Activated CD4-positive, CD25-positive, alpha-beta regulatory T cell treated with anti-CD3 and anti-CD28 coated beads, Interleukin-2, amount 50 U/mL, for 24 hours (primary cell): ENCODE measurements at regions not wholly inside any gene's neighbourhood (a gene's known extent, or its start where the extent isn't known, plus 50 kb on each side); places are given as distances from the start of the nearest gene placed in this dataset.
"Not testable (repeated sequence)": the region's sequence is repeated elsewhere in the genome, so short reads cannot be mapped to it uniquely, and the experiment has no call there.

Experiments used
- ATAC-seq, 2 donors: fragments of 150-1000 bp; cut with Tn5 transposase; one replicate each; pipeline ENCODE4 v1.10.0; 2021; ENCODE audit warnings: mild to moderate bottlenecking in 1 of 2, moderate library complexity in 1 of 2

DNA sequence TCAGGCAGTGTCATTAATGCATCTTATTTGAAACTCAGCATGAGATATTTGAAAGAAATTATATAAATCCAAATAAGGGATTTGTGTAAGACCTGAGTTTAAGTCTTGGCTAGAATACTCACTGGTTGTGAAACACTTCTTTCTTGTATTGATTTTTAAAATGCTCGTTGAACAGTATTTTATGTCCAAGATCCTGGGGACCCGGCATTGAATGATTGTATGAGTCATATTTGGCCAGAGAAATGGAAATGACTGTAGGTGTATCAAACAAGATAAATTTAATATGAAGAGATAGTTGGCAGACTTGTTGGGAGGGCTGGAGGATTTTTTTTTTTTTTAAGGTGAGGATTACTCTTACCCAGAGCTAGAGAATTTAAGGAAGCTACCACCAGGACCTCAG, 606.1 kb upstream of the CPEB2 start:
- ATAC-seq = no peak

DNA sequence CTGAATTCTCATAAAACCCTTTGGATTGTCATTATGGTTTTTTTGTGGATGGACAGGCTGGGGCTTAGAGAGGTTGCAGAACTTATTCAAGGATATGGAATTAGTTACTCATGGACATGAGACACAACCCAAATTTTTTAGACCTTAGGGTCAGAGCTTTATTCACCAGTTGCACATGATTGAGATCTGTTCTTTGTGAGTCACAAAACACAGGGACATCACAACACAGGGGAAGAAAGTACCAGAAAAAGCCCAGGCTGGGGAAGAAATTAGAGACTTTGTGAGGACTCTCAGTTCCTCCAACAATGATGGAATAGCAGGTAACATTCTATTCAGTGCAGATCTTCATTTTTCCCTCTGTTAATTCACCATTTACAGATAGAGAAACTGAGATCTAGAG, 602.4 kb upstream of the CPEB2 start:
- ATAC-seq = no peak

DNA sequence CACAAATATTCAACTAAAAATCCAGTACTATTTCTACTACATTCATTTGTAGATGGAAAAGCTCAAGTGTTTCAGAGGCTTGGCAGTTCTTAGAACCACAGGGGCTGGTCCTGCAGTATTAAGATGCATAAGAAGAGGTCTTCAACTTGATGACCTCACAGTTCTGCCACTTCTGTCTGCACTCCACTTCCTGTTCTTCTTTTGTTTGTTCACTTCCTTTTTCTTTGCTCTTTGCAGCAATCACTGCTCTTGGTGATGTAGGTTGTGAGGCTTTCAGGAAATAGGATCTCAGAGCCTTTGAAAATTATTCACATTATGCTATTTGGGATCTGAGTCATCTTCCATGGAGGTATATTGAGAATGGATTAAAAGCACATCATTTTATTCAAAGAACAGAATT, 602.0 kb upstream of the CPEB2 start:
- ATAC-seq = no peak

DNA sequence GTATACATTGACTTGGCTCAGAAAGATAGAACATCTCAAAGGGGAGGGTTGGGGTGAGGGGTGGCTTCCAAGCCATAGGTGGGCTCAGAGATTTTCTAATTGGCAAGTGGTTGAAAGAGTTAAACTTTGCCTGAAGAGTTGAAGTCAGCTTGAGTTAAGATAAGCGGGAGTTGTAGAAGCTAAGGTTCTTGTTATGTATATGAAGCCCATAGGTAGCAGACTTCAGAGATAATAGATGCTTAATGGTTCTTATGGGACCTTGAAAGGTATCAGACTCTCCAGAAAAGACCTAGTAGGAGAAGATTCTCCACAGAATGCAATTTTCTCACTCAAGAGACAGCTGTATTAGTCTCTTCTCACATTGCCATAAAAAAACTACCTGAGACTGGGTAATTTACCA, 599.1 kb upstream of the CPEB2 start:
- no peak for ATAC-seq

DNA sequence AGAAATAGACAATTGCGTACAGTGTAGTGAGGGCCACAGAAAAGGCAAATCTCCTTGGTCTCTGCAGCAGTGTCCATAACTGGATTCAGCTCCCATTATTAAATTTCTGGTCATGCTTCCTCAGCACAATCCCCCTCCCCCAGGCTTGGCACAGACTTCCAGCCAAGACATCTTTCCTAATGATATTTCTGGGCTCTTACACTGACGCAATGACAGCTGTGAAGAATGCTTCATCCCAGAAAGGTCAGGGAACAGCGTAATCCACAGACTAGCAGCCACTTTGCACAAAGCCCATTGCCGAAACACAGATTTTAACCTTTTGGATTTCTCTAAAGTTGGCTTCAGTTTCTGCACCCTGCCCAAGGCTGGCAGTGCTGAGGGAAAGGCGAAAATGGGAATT, 597.6 kb upstream of the CPEB2 start:
- no peak for ATAC-seq

DNA sequence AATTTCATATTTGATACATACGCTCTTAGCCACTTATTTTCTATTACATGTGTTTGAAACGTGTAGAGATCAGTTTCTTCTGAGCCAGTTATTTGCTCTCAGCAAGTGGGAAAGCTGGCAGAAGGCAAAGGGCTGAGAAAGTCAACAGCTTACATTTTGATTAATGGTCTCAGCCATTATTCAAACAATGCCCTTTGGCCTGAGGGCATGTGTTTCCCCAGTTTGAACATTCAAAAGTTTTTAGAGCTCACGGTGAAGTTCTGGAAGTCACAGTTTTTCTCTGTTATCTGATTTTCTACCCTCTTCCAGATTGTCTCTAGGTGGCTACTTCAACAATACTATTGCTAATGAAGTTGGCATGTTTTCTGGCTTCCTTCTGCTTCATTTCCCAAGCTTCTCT, 591.8 kb upstream of the CPEB2 start:
- no peak for ATAC-seq

DNA sequence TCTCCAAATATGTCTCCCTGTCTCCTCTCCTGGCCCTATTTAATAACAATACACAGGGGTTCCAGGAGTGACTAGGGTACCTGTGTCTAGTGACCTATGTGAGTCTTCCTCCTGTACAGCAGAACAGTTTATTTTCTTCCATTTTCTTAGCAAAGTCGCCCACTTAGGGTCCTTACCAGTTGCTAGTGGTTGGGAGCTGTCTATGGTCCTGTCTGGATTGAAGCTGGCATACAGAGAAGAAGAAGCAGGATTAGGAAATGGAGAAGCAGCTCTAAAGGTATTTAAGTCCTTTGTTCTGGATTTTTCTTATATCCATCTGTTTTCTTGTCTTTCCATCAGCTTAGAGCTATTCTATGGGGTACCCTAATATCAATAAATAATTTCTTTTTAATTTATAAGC, 587.1 kb upstream of the CPEB2 start:
- no peak for ATAC-seq

DNA sequence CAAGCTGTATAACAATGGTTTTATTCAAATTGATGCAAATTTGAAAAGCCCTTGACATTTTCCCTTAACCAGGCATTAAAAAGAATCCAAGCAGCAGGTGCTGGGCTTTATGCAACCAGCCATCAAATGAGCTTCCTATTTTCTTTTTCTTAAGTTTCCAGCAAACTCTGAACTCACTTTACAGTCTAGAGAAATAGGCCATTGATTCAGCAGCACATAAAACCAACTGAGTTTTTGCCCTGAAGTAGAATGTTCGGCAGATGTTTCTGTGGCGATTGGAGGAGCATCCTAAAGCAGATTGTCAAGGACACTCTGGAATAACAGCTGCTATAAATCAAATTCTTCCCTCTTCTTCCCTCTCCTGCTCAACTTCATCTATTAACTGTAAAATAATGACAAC, 582.8 kb upstream of the CPEB2 start:
- no peak for ATAC-seq

DNA sequence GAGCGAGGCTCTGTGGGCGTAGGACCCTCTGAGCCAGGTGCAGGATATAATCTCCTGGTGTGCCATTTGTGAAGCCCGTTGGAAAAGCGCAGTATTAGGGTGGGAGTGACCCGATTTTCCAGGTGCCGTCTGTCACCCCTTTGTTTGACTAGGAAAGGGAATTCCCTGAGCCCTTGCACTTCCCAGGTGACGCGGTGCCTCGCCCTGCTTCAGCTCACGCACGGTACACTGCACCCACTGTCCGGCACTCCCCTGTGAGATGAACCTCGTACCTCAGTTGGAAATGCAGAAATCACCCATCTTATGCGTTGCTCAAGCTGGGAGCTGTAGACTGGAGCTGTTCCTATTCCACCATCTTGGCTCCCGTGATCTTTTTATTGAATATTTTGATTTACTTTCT, 576.0 kb upstream of the CPEB2 start:
- not testable (repeated sequence) for ATAC-seq

DNA sequence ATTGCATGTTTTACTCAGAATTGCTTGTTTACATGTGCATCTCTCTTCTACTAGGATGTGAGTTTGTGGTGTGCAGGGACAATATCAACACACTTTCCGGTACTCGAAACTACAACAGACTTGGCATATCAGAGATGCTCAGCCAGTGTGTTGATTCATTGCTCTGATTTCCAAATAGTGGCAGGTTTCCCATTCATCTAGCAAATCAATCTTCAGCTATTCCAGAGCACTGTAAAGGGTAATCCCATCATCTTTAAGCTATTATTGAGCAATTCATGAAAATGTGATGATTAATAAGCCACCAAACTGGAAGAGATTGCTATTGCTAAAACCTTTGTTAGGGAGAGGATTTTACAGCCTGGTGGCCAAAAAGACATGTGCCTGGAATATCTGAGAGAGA, 574.2 kb upstream of the CPEB2 start:
- ATAC-seq = no peak

DNA sequence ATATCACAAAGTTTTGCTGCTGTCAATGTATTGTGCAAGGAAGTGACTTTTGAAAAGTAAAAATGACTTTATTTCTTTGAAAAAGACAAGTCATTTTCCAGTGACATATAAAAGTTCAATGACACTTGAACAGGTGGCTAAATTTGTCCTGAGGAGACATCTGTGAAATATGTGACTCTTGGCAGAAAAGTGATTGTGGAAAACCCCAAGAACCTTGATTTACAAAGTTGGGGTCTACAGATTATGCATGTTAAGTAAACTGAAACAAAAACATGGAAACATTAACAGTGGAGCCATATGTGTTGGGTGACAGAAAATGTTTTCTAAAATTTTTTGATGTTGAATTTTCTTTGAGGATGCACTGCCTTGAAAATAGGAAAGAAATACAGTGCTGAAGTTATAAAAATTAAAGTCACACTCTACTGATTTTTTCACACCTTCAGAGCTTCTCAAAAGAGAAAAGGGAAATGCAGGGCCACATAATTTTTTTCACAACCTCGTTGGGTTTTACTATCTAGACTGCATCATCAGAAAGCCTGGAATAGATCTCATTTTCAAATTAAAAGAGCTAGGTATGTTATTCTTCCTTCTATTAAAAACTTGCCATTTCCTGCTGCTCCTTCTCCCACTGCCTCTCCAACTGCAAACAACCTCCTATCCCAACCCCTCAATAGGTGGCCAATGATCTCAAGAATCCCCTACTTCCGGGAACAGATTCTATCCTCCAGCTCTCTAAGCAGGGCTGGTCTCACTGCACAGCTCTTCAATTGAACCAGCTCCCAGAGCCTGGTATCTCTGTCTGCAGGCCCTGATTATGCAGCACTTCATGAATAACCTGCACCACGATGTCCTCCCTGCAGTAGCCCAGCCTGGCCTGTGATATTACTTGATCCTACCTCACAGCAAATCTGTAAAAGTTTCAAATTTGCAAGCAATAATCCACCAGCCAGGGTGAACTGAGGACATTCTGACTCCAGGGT, 570.8 kb upstream of the CPEB2 start:
- no peak for ATAC-seq

DNA sequence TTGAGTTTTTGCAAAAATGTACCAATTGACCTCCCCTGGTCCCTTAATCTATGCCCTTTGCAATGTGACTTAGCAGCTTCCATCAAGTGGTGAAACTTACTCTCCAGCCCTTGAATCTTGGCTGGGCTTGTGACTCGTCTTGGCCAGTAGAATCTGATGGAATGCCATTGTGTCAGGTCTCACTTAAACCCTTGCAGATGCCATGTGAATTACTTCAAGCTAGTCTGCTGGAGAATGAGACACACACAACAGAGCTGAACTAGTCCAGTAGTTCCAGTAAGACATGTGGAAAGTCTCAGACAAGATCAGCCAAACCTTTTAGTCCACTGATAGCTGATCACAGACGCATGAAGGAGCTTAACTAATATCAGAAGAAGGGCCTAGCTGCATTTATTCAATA, 567.8 kb upstream of the CPEB2 start:
- ATAC-seq = no peak

DNA sequence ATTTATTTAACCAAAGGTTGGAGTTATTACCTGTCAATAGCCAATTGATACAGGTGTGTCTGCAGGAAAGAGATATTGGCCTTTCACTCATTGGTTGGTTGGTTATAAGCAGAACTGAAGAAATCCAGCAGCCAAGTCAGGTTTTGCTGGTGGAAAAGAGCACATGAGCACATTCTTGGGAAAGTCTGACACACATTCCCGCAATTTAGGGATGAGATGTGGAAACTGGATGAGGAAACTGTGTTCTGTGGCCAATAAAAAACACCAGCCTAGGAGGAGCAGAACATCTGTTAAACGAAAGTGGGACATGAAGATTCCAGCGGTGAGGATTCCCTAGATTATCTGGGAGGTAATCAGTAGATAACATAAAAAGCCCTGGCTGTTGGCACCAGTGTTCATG, 567.4 kb upstream of the CPEB2 start:
- ATAC-seq = no peak

DNA sequence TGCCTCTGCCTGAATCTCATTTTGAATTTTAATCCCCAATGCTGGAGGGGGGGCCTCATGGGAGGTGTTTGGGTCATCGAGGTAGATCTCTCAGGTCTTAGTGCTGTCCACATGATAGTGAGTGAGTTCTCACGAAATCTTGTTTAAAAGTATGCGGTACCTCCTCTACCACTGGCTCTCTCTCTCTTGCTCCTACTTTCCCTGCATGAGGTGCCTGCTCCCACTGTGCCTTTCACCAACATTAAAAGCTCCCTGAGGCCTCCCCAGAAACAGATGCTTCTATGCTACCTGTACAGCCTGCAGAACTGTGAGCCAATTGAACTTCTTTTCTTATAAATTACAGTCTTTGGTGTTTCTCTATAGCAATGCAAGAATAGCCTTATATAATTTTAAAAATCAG, 560.7 kb upstream of the CPEB2 start:
- no peak for ATAC-seq

DNA sequence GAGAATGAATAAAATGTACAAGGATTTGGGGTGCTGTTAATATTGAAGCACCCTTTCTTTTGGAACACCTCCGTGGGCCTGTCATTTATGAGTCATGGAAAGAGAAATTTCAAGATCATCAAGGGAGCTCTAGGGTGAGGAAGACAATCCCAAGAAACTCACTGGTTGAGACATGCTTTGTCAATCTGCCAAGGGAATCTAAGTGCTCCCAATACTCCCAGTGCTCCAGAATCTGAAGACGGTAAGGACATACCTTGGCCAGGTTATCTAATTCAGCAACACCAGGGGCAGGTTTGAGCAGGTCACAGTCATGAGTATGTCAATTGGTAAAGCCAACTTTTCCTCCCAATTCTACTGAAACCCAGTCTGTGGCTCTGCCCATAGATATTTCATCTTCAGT, 556.4 kb upstream of the CPEB2 start:
- peak in 1 of 2 donors; percentile 27 for ATAC-seq

DNA sequence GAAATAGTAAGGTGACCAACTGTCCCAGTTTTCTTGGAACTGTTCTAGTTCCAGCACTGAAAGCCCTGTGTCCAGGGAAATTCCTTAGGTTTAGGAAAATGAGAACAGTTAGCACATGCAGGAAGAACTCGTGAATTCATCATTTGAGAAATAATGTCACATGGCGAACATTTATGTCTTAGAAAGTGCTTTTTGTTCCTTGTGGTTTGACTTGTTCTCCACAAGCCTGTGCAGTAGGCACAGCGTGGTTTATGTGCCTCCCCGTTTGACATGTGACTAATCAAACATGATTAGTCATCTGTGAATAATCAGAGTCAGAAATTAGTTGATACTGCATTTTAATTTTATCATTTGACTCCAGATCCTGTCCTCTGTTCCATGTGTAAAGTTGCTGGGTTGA, 556.0 kb upstream of the CPEB2 start:
- peak; percentile 38 to 46 for ATAC-seq

DNA sequence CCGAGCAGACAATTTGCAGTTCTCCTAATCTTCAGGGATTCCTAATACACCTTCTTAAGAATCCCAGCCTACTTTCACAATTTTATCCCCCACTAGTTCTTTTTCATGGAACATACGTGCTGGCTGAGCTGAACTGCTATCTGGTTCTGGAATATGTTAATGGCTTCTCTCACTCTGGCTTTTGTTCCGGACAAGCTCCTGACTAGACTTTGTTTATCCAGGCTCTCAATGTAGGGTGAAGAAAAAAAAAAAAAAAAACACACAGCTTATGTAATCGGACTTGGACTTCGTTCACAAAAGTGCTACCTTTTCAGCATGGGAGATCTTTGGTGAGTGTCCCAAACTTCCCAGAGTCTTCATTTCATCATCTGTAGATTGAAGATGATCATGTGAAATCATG, 555.4 kb upstream of the CPEB2 start:
- no peak for ATAC-seq

DNA sequence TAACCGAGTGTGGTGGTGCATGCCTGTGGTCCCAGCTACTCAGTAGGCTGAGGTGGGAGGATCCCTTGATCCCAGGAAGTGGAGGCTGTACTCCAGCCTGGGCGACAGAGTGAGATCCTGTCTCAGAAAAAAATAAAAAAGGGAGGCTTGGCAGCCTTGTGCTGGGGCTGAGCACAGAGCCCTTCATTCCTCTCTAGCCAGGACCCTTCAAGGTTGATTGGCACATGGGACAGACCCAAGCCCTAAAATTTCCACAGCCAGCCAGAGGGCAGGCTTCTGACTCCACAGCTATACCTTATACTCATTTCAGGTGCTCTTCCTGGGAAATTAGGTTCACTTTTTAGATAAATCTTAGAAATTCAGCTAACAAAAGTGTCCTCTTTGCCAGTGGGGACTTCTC, 553.0 kb upstream of the CPEB2 start:
- ATAC-seq = no peak

DNA sequence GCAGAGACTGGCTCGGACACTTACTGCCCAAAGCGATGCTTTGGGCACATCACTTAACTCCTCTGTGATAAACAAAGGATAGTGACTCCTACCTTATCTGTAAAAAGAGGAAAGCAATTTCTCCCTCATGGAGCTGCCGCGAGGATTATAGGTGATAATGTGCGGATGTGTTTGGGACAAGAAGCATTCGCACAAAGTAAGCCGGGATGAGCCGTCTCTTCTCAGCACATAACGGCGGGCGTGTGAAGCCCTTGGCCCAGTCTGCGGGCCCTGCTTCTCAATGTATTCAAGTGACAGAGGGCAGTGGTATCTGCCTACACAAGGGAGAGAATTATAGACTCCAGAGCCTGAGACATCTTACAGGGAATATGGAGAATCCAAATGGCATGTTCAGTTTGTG, 550.3 kb upstream of the CPEB2 start:
- no peak for ATAC-seq

DNA sequence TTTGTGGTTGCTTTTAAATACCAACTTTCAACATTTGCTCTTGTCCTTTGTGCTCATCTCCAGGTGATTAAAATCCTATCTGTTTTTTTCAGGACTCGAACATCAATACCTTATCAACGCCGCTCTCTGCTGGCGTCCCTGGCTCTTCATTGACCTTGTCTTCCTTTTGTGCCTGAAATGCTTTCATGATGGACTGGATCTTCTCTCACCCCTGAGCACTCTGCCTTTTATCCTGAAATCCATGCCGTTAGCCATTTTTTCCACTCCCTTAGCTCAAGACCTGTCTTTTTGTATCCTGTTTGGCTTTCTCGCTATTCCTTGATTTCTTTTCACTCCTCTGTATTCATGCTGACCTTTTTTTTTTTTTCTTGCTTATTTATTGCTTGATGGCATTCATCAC, 549.5 kb upstream of the CPEB2 start:
- ATAC-seq = no peak

DNA sequence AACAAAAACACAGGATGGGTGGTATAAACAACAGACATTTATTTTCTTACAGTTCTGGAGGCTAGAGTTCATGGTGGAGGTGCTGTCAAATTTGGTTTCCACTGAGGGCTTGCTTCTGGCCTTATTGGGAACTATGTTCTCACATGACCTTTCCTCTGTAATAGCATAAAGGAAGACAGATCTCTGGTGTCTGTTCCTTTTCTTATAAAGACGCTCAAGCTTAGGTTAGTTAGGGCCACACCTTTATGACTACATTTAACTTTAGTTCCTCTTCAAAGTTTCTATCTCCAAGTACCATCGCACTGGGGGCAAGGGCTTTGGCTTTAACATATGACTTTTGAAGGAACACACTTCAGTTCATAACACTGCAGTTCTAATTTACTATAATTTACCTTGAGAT, 543.8 kb upstream of the CPEB2 start:
- ATAC-seq = no peak

DNA sequence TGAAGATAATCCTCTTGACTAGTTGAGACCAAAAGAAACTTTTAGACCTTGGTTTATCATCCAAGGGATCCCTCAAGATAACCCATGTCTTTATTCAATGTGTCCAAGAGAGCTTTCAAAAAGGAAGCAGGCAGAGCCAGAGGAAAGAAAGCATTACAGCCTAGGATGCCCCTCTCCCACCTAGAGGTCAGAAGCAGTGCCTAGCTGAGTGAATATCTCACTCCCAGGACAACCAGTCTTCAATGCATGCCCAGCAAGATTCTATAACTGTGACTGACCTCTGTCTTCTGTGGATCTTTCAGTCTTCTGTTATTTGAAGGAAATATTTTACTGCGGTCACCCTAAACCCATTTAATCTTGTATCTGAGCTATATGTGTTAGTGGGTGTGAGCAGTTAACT, 537.2 kb upstream of the CPEB2 start:
- no peak for ATAC-seq

DNA sequence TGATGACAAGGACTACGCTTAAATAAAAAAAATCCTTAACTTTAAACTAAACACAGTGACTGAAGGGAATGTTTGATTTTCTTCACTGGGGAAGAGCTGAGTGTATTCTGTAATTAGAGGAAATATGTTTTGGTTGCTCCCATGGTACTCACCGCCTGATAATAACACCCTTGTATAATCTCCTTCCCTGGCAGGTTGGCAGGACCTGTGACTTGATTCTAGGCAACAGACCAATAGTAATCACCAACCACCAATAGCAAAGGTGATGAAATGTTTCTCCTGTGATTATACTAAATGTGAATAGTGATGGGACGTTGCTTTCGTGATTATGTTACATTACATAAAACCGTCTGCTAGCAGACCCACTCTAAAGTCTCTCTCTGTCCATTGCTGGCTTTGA, 536.8 kb upstream of the CPEB2 start:
- ATAC-seq = no peak

DNA sequence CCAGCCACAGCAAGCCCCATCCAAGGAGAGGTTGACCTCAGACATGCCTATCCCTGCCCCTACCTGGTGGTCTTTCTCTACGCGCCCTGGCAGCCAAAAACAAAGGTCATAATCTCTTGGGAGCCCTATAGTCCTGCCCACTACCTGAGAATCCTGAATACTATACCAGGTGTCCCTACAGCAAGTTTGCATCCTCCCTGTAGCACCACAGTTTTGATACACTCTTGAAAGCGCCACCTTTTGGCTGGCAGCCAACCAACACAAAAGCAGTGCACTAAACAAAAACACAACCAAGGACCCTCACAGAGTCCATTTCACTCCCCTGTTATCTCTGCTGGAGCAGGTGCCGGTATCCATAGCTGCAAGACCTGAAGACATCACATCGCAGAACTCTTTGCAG, 523.8 kb upstream of the CPEB2 start:
- no peak for ATAC-seq

DNA sequence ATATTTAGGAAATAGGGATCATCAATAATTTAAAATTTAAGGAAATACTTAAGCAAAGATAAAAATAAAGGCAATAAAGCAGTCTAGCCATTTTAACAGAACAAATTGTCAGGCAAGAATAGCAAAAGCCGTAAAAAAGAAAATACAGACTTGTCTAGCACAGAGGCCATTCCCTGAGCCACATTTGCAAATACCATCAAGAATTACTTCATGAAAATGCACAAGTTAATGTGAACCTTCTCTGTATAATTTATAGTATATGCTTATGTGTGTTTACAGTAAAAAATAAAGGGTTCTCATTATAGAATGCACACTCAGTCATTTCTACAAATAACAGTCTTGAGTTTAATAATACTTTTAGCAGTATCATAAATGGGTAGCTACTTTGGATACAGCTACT, 505.9 kb upstream of the CPEB2 start:
- ATAC-seq = no peak
